HG02678 (cell line): ENCODE measurements at regions not wholly inside any gene's neighbourhood (a gene's known extent, or its start where the extent isn't known, plus 50 kb on each side); places are given as distances from the start of the nearest gene placed in this dataset.

ENCODE experiments used
- ATAC-seq: cut with Tn5 transposase; IDR thresholded peaks from one replicate; pipeline ENCODE4 v1.9.1; 2021; ENCODE audit warnings: mild to moderate bottlenecking, moderate library complexity; ENCODE audit not compliant: unreplicated experiment

DNA sequence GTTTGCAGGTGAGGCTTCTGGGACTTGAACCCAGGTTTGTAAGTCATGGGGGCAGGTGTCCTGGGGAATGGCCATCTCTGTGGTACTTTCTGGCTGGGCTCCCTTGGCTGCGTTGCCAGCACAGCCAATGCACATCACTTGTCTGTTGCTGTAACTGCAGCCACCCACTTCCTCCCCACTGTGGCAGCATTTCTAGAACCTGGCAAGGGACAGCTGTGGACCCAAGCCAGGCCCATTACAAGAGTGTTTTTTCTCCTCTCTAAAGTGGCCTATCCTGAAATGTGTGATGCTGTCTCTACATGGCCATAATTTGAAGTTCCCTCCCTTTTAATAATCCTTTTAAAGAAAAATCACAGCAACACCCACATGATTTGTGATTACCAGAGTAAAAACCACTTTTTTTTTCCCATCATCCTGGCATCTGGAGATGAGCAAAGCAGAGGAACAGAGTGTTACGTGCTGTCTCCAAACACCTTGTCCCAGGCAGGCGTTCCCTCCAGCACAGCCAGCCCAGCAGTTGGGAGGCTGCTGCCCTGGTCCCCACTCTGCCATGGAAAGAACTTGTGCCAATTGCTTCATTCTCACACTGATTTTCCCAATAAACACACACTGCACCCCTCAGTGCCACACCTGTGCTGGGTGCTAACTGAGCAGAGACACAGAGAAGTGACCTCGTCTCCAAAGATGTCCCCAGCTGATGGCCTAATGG is 360.6 kb upstream of the USP24 start:
- ATAC-seq, result no peak

DNA sequence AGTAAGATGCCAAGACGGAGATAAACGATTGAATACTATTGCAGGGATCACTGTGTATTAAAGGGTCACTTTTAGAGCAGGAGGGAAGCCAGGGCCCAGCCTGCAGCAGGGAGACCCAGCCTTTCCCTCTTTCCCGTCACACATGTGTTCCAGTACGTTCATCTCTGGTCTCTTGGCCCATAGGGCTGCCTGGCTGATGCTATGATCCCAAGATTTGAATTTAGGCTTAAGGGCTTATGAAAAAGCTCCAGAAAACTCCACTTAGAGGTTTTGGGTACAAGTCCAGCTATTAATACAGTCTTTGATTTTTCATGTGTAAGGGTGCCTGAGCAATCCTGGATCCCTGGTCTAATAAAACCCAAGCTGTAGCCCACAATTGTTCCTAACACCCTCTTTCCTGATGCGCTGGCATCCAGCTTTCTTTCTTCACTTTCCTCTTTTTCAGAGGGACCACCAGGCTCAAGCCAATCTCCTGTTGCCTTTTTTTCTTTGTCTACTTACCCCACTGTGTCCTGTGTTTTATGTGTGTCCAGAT is 359.6 kb upstream of the USP24 start:
- no peak for ATAC-seq

DNA sequence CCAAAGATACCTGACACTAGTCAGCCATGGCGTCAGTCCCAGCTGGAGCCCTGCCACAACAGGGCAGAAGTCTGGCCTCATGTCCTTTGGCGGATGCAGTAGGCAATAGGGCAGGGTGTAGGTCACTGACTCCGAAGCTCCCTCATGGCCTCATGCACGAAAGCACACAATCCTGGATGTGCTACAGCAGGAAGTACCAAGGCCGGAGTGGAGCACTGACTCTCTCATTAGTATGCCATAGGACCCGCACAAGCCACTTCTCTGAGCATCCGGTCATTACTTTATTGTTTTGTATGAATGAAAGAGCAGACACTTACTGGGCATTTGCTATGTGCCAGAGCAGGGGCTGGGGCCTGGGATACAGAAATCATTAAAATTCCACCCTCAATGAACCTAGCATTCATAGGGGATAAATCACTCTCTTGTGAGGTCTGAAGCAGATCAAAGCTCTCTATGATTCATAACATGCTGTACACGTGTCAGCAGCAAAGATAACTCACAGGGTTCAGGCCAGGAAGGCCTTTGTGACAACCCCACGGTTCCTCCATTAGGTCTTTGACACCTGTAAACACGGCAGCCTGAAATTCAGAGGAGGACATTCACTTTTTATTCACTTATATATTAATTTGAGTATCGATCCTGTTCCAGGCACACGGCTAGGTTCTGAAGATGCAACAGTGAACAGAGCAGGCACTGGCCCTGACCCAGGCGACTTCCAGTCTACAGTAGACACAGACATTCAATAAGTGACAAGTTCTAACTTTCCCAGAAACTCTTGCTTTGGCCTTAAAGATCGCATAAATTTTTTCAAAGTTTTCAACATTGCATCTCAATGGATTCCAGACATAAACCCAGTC is 357.9 kb upstream of the USP24 start:
- no peak for ATAC-seq

DNA sequence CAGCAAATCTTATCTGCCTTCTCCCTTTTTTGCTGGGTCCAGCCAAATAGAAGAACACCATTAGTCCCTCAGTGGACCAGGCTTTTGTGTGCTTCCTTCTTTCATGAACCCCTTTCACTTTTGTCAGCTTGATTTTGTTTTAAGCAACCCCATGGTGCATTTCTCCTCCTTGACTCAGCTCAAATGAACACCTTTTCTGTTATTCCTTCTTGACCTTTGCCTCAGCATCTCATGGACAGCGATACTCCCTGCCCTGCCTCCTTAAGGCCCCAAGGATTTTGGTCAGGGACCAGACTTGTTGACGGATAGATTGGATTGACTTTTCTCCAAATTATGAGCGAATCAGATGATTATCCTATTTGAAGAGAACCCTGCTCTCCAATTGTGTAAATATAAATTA is 356.6 kb upstream of the USP24 start:
- ATAC-seq, result no peak

GRCh38 chr1:55569417-55569816 is 354.3 kb upstream of the USP24 start:
- no peak for ATAC-seq

DNA sequence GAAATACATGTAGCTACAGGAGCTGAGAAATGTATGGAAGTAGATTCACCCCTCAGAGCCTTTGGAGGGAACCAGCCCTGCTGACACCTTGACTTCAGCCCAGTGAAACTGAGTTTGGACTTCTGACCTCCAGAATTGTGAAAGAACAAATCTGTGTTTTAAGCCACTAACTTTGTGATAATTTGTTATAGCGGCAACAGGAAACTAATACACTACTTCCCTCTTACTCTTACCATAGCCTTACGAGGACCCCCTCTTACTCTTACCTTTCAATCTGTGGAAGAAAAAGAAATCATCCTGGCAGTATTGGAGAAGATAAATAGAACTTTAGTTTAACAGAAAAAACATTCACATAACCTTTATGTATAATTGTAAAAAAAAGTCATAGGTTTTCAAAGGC is 353.6 kb upstream of the USP24 start:
- no peak for ATAC-seq

DNA sequence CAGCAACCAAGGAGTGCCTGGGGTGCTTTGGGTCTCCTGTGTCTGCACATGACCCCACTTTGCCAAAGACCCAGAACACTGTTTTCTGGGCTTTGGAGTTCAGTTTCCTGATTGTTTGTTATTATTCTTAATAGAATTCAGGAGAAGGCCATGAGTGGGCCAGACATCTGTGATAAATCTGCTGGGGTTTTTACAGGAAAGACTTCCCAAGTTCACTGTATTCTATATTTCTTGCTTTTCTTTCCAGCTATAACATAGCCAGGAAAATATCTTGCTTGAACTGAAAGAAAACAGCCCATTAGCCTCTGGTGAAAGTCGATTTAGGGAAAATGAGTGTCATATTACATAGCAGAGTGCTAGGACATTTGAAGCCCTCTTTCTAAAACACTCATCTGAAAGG is 345.1 kb upstream of the USP24 start:
- ATAC-seq, result no peak

DNA sequence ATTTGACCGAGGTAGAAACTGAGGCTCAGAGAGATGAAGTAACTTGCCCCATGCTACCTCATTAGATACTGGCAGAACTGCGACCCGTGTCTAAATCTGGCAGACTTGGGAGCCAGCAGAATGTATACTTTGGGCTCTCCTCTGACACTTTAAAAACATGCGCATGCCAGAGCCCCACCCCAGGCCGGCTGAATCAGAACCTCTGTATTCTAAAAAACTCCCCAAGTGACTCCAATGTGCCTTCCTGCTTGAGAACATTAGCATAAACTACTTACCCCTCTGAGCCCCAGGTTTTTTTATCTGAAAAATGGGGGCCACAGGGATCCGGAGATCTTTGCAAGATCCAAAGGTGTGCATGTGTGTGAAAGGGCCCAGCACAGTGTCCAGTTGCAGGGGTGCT is 344.7 kb upstream of the USP24 start:
- ATAC-seq, result no peak

DNA sequence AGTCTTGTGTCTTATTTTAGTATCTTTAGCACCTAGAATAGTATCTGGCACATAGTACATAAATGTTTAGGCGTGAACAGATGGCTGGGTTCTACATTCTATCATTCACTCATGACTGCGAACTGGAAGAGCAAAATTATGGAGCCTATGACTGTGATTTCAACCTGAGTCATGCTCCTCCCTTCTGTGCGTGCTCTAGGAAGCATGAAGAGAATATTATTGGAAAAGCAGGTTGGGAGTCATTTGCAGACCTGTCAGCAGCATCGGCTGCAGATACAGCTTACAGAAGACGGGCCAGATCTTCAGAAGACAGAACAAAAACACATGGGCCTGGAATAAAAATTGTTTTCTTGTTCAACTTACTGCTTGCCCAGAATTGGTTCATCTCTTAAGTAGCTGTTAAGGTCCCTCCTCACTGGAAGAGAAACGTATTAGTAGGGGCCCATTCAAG is 344.0 kb upstream of the USP24 start:
- no peak for ATAC-seq

GRCh38 chr1:55558515-55558914 is 343.4 kb upstream of the USP24 start:
- no peak for ATAC-seq

DNA sequence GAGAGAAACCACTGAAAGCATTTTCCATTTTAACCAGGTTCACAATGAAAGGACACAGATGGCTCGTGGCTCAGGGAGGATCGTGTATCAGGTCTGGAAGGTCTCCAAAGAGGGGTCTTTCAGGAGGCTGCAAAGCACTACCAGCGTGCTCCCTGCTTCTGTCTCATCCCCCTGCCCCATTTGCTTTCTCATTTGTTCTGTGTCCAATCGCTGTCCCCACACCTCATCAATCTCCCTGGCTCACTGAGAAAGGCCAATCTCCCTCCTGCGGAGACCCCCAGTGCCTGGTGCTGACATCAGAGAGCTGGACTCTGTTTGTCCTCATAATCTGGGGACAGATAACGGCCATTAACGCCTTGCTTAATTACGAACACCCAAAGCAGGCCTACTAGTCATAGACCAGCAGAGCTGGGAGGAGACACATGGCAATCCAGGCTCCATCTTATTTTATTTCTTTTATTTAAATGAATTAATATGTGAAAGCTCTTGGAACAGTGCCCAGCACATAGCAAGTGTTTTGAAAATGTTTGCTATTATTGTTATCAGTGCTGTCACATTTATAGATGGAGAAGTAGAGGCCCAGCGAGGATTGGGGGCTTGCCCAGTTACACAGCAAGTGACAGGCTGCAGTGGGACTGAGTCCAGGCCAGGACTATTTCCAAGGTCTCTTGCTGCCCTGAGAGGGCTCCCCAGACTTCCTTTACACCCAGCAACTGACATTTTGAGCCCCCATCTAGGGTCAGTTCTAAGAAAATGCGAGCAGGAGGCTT is 341.0 kb upstream of the USP24 start:
- no peak for ATAC-seq

DNA sequence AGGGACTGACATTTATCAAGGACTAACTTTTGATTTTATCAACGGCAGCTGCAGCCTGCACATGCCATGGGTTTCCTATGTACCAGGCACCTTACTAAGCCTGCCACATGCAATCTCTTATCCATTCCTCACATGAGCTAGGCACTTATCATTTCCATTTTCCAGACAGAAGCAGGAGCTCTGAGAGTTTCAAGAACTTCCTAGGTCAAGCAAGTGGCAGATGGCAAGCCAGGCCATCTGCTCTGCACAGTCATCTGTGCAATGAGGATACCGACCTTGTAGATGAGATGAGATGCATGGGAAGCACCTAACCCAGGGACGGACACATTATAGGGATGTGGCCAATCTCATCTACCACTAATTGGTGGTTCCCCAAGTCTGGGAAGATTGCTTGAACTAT is 339.4 kb upstream of the USP24 start:
- no peak for ATAC-seq

DNA sequence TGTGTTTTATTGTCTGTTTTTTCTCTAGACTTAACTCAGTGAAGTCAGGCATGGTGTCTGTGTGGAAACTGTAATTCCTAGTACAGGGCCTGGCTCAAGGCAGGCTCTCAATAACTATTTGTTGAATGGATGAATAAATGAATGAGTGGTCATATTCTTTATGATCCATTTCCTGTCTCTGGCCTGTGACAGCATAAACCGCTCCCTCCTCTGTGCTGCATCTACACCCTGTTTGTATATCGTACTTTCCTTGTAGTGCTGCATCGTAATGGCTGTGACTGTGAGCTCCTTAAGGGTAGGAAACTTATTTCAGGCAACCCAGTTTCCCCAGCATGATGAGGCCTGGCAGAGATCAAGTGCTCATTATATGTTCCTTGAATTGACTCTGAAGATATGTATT is 337.5 kb upstream of the USP24 start:
- ATAC-seq, result no peak

- no peak for ATAC-seq
These were observed 332.2 kb upstream of the USP24 start for GRCh38 chr1:55547405-55547804.

- ATAC-seq, result no peak
These were observed 331.4 kb upstream of the USP24 start for GRCh38 chr1:55546553-55546952.

- no peak for ATAC-seq
These were observed 329.7 kb upstream of the USP24 start for GRCh38 chr1:55544826-55545225.

- no peak for ATAC-seq
These were observed 327.8 kb upstream of the USP24 start for GRCh38 chr1:55542901-55543504.

GRCh38 chr1:55541296-55541695 is 326.1 kb upstream of the USP24 start:
- no peak for ATAC-seq

DNA sequence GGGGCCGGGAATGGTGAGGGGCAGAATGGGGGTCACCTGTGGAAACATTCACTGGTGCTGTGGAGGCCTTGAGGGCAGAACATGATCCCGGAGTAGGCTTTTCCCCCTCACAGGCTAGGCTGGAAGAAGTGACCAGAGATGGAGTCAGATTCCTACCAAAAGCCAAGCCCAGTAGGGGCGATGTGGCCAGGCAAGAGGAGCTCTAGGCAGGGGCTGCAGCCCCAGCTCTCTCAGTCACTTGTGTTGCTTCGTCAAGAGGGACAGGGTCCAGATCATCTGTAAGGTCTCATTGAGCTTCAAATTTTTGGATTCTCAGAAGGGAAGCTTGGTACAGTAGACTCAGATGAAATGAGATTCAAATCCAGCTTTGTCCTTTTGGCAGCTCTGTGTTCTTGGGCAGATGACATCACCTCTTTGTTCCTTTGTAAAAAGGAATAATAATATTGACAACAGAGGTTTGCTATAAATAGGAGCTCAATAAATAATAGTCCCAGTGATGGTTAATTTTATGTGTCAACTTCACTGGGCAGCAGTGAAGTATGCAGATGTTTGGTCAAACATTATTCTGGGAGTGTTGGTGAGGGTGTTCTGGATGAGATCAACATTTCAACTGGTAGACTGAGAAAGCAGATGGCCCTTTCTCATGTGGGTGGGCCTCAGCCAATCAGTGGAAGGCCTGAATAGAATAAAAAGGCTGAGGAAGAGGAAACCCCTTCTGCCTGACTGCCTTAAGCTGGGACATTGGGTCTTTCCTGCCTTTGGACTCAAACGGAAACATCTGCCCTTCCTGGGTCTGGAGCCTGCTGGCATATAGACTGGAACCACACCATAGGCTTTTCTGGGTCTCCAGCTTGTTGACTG is 324.7 kb upstream of the USP24 start:
- ATAC-seq, result no peak

DNA sequence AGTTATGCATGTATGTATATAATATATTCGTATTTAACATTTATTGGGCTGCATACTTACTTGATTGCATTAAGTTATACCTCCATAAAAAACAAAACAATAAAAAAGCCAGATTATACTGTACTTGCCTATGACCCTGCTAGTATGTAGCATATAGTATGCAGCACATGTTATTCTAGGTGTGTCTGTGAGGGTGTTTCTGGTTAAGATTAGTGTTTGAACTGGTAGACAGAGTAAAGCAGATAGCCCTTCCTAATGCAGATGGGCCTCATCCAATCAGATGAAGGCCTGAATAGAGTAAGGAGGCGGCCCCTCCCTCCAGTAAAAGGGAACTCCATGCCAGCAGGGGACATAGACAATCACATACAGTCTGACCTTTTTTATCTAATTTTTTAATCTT is 323.3 kb upstream of the USP24 start:
- no peak for ATAC-seq
